ENCODE measurements at regions not wholly inside any gene's neighbourhood (a gene's known extent, or its start where the extent isn't known, plus 50 kb on each side); places are given as distances from the start of the nearest gene placed in this dataset.

- Histone ChIP-seq H4K20me1 (ENCODE audit: control insufficient read depth, insufficient read depth, insufficient read length) (no peaks in the 10 kb centered on the region), H3K79me2 (ENCODE audit: insufficient read depth, low read length) (no peaks in the 10 kb centered on the region), H4K5ac (ENCODE audit: insufficient read length, low read depth, low read length) (no peak overlapping the region), H2BK12ac (ENCODE audit: insufficient read length, low read depth, low read length) (no peak overlapping the region), H3K27ac (ENCODE audit: insufficient read length, low read depth, low read length) (no peak overlapping the region), H2BK120ac (ENCODE audit: low read depth, low read length, poor library complexity, severe bottlenecking) (no peak overlapping the region), H4K8ac (replicated peaks; ENCODE audit: insufficient read length, low read depth, low read length) (no peak overlapping the region), H2BK15ac (ENCODE audit: low read depth, low read length) (no peak overlapping the region), H3K4me1 (ENCODE audit: insufficient read depth, low read length) (peaks cover 2% of the 10 kb centered on the region; the same call in 1 of the 2 replicates), H2BK5ac (ENCODE audit: insufficient read length, low read length) (no peak overlapping the region), H2BK20ac (ENCODE audit: low read depth, low read length, poor library complexity, severe bottlenecking) (no peak overlapping the region), H3K79me1 (ENCODE audit: insufficient read depth, low read depth, low read length, poor library complexity, severe bottlenecking) (no peaks in the 10 kb centered on the region), H3K27me3 (ENCODE audit: insufficient read depth, low read length) (no peaks in the 10 kb centered on the region), H2AFZ (ENCODE audit: low read length) (no peak overlapping the region), H3K23ac (ENCODE audit: insufficient read length, low read depth, low read length) (no peak overlapping the region), H4K91ac (ENCODE audit: insufficient read length, low read depth, low read length) (no peak overlapping the region), H3K9ac (ENCODE audit: extremely low read depth, insufficient read length, low read length) (no peak overlapping the region), H3K18ac (ENCODE audit: insufficient read length, low read depth, low read length) (no peak overlapping the region), H3K23me2 (ENCODE audit: insufficient read length, low read depth, low read length, poor library complexity, severe bottlenecking) (no peaks in the 10 kb centered on the region), H3K4ac (ENCODE audit: low read depth, low read length) (no peak overlapping the region), H3K56ac (ENCODE audit: insufficient read length, low read depth, low read length) (no peak overlapping the region), H2AK5ac (ENCODE audit: insufficient read length, low read length) (no peak overlapping the region), H3K9me3 (ENCODE audit: control insufficient read depth, low read depth, low read length) (no peaks in the 10 kb centered on the region), H3T11ph (ENCODE audit: low read length) (no peak overlapping the region), H3K4me2 (ENCODE audit: insufficient read depth, insufficient read length, low read length) (no peak overlapping the region), H3K14ac (ENCODE audit: insufficient read depth, low read length) (no peak overlapping the region)
- Mint-ChIP-seq H3K4me1 (peaks cover 29 to 36% of the 10 kb centered on the region in 2 experiments), H3K4me3 (no peak overlapping the region), H3K27ac (no peak overlapping the region), H3K36me3 (ENCODE audit: insufficient read depth in 1 of 3, low read depth in 3 of 3) (peaks cover 1 to 12% (median 10%) of the 10 kb centered on the region in 3 experiments; a peak in 6 of 7 replicates), H3K27me3 (ENCODE audit: low read depth) (peaks cover 1% of the 10 kb centered on the region; the same call in 1 of the 2 replicates), H3K9me3 (peaks cover 4 to 5% of the 10 kb centered on the region in 2 experiments; a peak in 3 of 5 replicates)
- peak; percentile 55 for TF ChIP-seq CTCF (conservative IDR thresholded peaks at IDR 0.05)
- DNase-seq = no peak
- no CpG with 5 or more reads among the region's 2 CpGs for WGBS (ENCODE audit: extremely low coverage, insufficient read length, low lambda C conversion rate)
Observed at GRCh38 chr13:50189450-50189849, 174.2 kb downstream of the KCNRG start.

Data from H9 (cell line).